IMR-90 (cell line): ENCODE measurements at regions not wholly inside any gene's neighbourhood (a gene's known extent, or its start where the extent isn't known, plus 50 kb on each side); places are given as distances from the start of the nearest gene placed in this dataset.

Source experiments
- ATAC-seq: fragments of 200-7000 bp; cut with Tn5 transposase; 2 replicates; pipeline ENCODE4 v1.9.1; 2020; ENCODE audit warnings: low read depth, mild to moderate bottlenecking, moderate library complexity
- BruUV-seq: library from RNA; stranded (reverse); fragments of 400-500 nt; replicated peaks from 2 replicates; lab custom pipeline; 2021; lab: Mats Ljungman, UMichigan
- CTCF ChIA-PET: fragments of 300-600 bp; formaldehyde crosslinking; extraction: SDS; loops from one replicate; lab custom pipeline; 2021; ENCODE audit warnings: antibody characterized with exemption; lab: Yijun Ruan, JAX
- POLR2A ChIA-PET: fragments of 300-600 bp; sonication (Branson Sonifier 250); formaldehyde crosslinking; loops from one replicate; lab custom pipeline; 2022; ENCODE audit warnings: antibody characterized with exemption; ENCODE audit not compliant: unreplicated experiment; lab: Charles Lee
- DNase-seq: peaks from one replicate; pipeline ENCODE4 v3.0.0; 2013
- H2AFZ ChIP-seq: replicated peaks from 2 replicates; pipeline ENCODE3; 2013; ENCODE audit warnings: low read length, mild to moderate bottlenecking; ENCODE audit not compliant: poor library complexity
- H2AK5ac ChIP-seq: 2 replicates; pipeline ENCODE4 v1.6.1; 2013; ENCODE audit warnings: low read depth, low read length, inconsistent platforms
- H2AK9ac ChIP-seq: replicated peaks from 2 replicates; pipeline ENCODE3; 2013; ENCODE audit warnings: mild to moderate bottlenecking, low read depth, low read length, moderate library complexity; ENCODE audit not compliant: poor library complexity
- H2BK120ac ChIP-seq: 2 replicates; pipeline ENCODE4 v1.6.1; 2013; ENCODE audit warnings: low read depth, low read length, inconsistent platforms
- H2BK15ac ChIP-seq: 3 replicates; pipeline ENCODE4 v1.6.1; 2013; ENCODE audit warnings: low read depth, low read length, inconsistent platforms
- H2BK20ac ChIP-seq: 2 replicates; pipeline ENCODE4 v1.6.1; 2013; ENCODE audit warnings: low read depth, mild to moderate bottlenecking, inconsistent platforms, low read length, moderate library complexity
- H2BK5ac ChIP-seq: 2 replicates; pipeline ENCODE4 v1.6.1; 2013; ENCODE audit warnings: mild to moderate bottlenecking, low read depth, low read length, inconsistent platforms; ENCODE audit not compliant: poor library complexity, severe bottlenecking
- H3K14ac ChIP-seq: replicated peaks from 2 replicates; pipeline ENCODE4 v1.6.1; 2013; ENCODE audit warnings: low read depth, low read length, inconsistent platforms
- H3K18ac ChIP-seq: 2 replicates; pipeline ENCODE4 v1.6.1; 2013; ENCODE audit warnings: low read depth, low read length, control low read depth
- H3K23ac ChIP-seq: 2 replicates; pipeline ENCODE4 v1.6.1; 2013; ENCODE audit warnings: low read depth, low read length, inconsistent platforms
- H3K27ac ChIP-seq: 2 replicates; pipeline ENCODE4 v1.5.1; 2013; ENCODE audit warnings: mild to moderate bottlenecking, control low read depth, low read length; ENCODE audit not compliant: insufficient read depth
- H3K27me3 ChIP-seq: 2 replicates; pipeline ENCODE4 v1.6.1; 2013; ENCODE audit warnings: low read length; ENCODE audit not compliant: control insufficient read depth, insufficient read depth
- H3K36me3 ChIP-seq: 2 replicates; pipeline ENCODE4 v1.6.1; 2013; ENCODE audit warnings: low read length, mixed read lengths; ENCODE audit not compliant: control insufficient read depth, insufficient read depth
- H3K4ac ChIP-seq: 2 replicates; pipeline ENCODE4 v1.6.1; 2013; ENCODE audit warnings: low read depth, low read length, inconsistent platforms
- H3K4me1 ChIP-seq: 2 replicates; pipeline ENCODE4 v1.6.1; 2013; ENCODE audit warnings: low read length, mixed read lengths; ENCODE audit not compliant: control insufficient read depth, insufficient read depth
- H3K4me2 ChIP-seq: 2 replicates; pipeline ENCODE4 v1.6.1; 2013; ENCODE audit warnings: low read depth, mild to moderate bottlenecking, control low read depth, low read length, moderate library complexity
- H3K4me3 ChIP-seq: 2 replicates; pipeline ENCODE4 v1.5.1; 2013; ENCODE audit warnings: low read depth, mild to moderate bottlenecking, control low read depth, low read length, moderate library complexity; ENCODE audit not compliant: insufficient read depth
- H3K56ac ChIP-seq: 2 replicates; pipeline ENCODE4 v1.6.1; 2013; ENCODE audit warnings: low read length, inconsistent platforms; ENCODE audit not compliant: insufficient read depth; ENCODE audit errors: extremely low read depth
- H3K79me1 ChIP-seq, 2 experiments: 2 replicates each; pipeline ENCODE4 v1.6.1; 2013; ENCODE audit warnings: low read length in 2 of 2, inconsistent platforms in 1 of 2, low read depth in 1 of 2
- H3K9ac ChIP-seq: 2 replicates; pipeline ENCODE4 v1.6.1; 2013; ENCODE audit warnings: low read depth, low read length, control low read depth
- H3K9me1 ChIP-seq: 2 replicates; pipeline ENCODE4 v1.6.1; 2013; ENCODE audit warnings: low read length, inconsistent platforms; ENCODE audit not compliant: insufficient read depth
- H3K9me3 ChIP-seq: 2 replicates; pipeline ENCODE4 v1.6.1; 2013; ENCODE audit warnings: low read length; ENCODE audit not compliant: control insufficient read depth, insufficient read depth
- H4K20me1 ChIP-seq: 2 replicates; pipeline ENCODE4 v1.6.1; 2013; ENCODE audit warnings: low read length, inconsistent platforms; ENCODE audit not compliant: insufficient read depth
- H4K5ac ChIP-seq: 2 replicates; pipeline ENCODE4 v1.6.1; 2013; ENCODE audit warnings: mild to moderate bottlenecking, low read depth, low read length, control low read depth
- H4K8ac ChIP-seq, 2 experiments: 2 replicates each; pipeline ENCODE4 v1.6.1; 2013; ENCODE audit warnings: low read depth in 2 of 2, low read length in 2 of 2, control low read depth in 1 of 2, inconsistent platforms in 1 of 2
- H4K91ac ChIP-seq: 2 replicates; pipeline ENCODE4 v1.6.1; 2013; ENCODE audit warnings: low read depth, low read length, inconsistent platforms; ENCODE audit not compliant: insufficient read depth
- NFE2L2 ChIP-seq: fragments of 150-350 bp; IDR thresholded peaks from 2 replicates; pipeline ENCODE4 v1.6.1; 2016; ENCODE audit warnings: low read depth, mild to moderate bottlenecking, low read length
- SMC3 ChIP-seq: fragments of 150-350 bp; IDR thresholded peaks from 2 replicates; pipeline ENCODE4 v1.6.1; 2016; ENCODE audit warnings: low read depth, mild to moderate bottlenecking, antibody characterized with exemption, low read length, moderate library complexity
- WGBS, 2 experiments: methylation state at CpG; one replicate each; pipeline versions ENCODE4 v1.1.5 to v1.1.7; 2013; ENCODE audit warnings: missing lambda C conversion rate in 2 of 2; ENCODE audit not compliant: insufficient read length in 1 of 2; ENCODE audit errors: extremely low coverage in 2 of 2; 5-methylcytosine and 5-hydroxymethylcytosine counted together
- dilution Hi-C: fragments of 300-500 bp; cut with HindIII; formaldehyde crosslinking; loops from one replicate; pipeline ENCODE4 v1.14.3; 2018; ENCODE audit warnings: low sequenced_read_pairs; ENCODE audit not compliant: unreplicated experiment
- in situ Hi-C: fragments of 300-500 bp; cut with MboI; formaldehyde crosslinking; loops from 3 replicates; pipeline ENCODE4 v1.14.3; 2019; ENCODE audit warnings: low sequenced_read_pairs, inconsistent platforms, mixed read lengths
- intact Hi-C: fragments of 100-400 bp; cut with micrococcal nuclease; formaldehyde crosslinking; loops from 2 replicates; pipeline ENCODE4 v1.10.0; 2022

DNA sequence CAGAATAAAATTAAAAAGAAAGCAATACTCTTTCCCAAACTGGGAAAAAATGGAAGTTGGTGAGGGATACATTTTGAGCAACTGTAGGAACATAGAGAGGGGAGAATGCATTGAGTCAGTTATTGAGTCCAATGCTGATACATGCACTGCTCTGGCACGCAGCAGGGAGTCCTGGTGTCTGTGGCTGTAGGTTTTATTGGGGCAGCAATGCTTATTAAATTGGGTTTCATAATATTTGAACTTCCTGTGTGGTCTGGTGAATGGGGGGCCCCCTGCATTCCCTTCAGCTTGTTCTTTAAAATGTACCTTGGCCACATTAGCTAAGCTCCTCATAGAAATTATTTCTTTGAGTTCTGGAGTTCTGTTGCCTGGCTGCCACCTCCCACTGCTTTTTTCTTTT, 125.2 kb upstream of the ELAC2 start:
- in situ Hi-C loops: no loop called here
- no TSS peak for BruUV-seq
- ATAC-seq: no peak
- Histone ChIP-seq H4K8ac (no peak overlapping the region), H3K27me3 (no peaks in the 10 kb centered on the region; the same call in 1 of the 2 replicates), H3K4me2 (no peak overlapping the region), H3K27ac (no peak overlapping the region), H3K23ac (no peak overlapping the region), H3K14ac (no peak overlapping the region), H4K91ac (no peak overlapping the region), H3K4ac (no peak overlapping the region), H3K36me3 (no peaks in the 10 kb centered on the region), H2AK5ac (no peak overlapping the region), H2BK15ac (no peak overlapping the region), H3K18ac (no peak overlapping the region), H4K5ac (no peak overlapping the region), H2BK120ac (no peak overlapping the region), H3K4me3 (no peak overlapping the region), H3K9ac (no peak overlapping the region), H2BK5ac (no peak overlapping the region), H3K56ac (no peak overlapping the region), H2AFZ (no peak overlapping the region), H3K9me1 (no peaks in the 10 kb centered on the region), H3K4me1 (no peaks in the 10 kb centered on the region), H2AK9ac (no peak overlapping the region), H3K9me3 (no peaks in the 10 kb centered on the region), H4K20me1 (no peaks in the 10 kb centered on the region), H3K79me1 (no peaks in the 10 kb centered on the region), H2BK20ac (no peak overlapping the region)
- CTCF ChIA-PET: interaction anchor here (0.6 kb wide), 2 partner anchors 364 to 451 kb away, joined by 3 to 11 read pairs; no protein-coding TSS in a partner anchor
- POLR2A ChIA-PET: no interaction called here
- dilution Hi-C loops: no loop called here
- intact Hi-C loops: no loop called here
- DNase-seq: no peak
- WGBS, 2 experiments: no CpG with 5 or more reads among the region's 1 CpG
- TF ChIP-seq SMC3 (no peak), NFE2L2 (no peak)
